ENCODE measurements at regions not wholly inside any gene's neighbourhood (a gene's known extent, or its start where the extent isn't known, plus 50 kb on each side); places are given as distances from the start of the nearest gene placed in this dataset.

GRCh38 chr3:76310089-76310488 is 524.7 kb upstream of the ZNF717 start:
- ATAC-seq: no peak
- no peaks in the 10 kb centered on the region for H3K27me3 ChIP-seq (ENCODE audit: control insufficient read depth in 2 of 2, insufficient read depth in 2 of 2, low read length in 2 of 2)
- no peak overlapping the region for H3K27ac ChIP-seq (ENCODE audit: extremely low read depth, low read depth, low read length)
- H3K79me2 ChIP-seq (ENCODE audit: control insufficient read depth, insufficient read depth, low read length): no peaks in the 10 kb centered on the region
- BruUV-seq (replicated peaks): no TSS peak
- intact Hi-C loops (cut with micrococcal nuclease) (no loop called here), in situ Hi-C loops (cut with MboI) (no loop called here)
- no peaks in the 10 kb centered on the region for H3K9me1 ChIP-seq (ENCODE audit: control insufficient read depth, insufficient read depth, low read length)
- H3K9ac ChIP-seq (ENCODE audit: insufficient read depth in 1 of 2, low read depth in 2 of 2, low read length in 2 of 2): no peak overlapping the region
- H4K20me1 ChIP-seq (replicated peaks; ENCODE audit: control insufficient read depth, insufficient read depth, low read length): no peaks in the 10 kb centered on the region
- no peaks in the 10 kb centered on the region for H3K36me3 ChIP-seq (ENCODE audit: control insufficient read depth, insufficient read depth, low read length)
- ChIA-PET POLR2A (no interaction called here), CTCF (ENCODE audit: low intra/inter-chr PET ratio) (no interaction called here)
- H3K4me3 ChIP-seq: no peak overlapping the region
- FAIRE-seq: no peak
- no peak overlapping the region for H3K4me2 ChIP-seq (ENCODE audit: insufficient read depth, low read length)
- no peak overlapping the region for H2AFZ ChIP-seq (ENCODE audit: low read depth, low read length)
- H3K9me3 ChIP-seq (replicated peaks; ENCODE audit: control insufficient read depth, insufficient read depth, low read depth, low read length): no peaks in the 10 kb centered on the region
- TF ChIP-seq TCF7L2 (IDR thresholded peaks at IDR 0.05; ENCODE audit: low read depth, low read length) (no peak), DDX20 (tag; IDR thresholded peaks at IDR 0.05; ENCODE audit: low read depth) (no peak), FOXJ2 (tag; IDR thresholded peaks at IDR 0.05) (no peak), RBM14 (IDR thresholded peaks at IDR 0.05; ENCODE audit: borderline replicate concordance, insufficient read depth, low read depth, low read length) (no peak), THAP12 (CRISPR knock-in tag; IDR thresholded peaks at IDR 0.05) (no peak), ZNF354B (CRISPR knock-in tag; IDR thresholded peaks at IDR 0.05) (no peak), FOXP4 (CRISPR knock-in tag; IDR thresholded peaks at IDR 0.05; ENCODE audit: borderline replicate concordance) (no peak)
- WGBS (ENCODE audit: insufficient coverage, low coverage, missing lambda C conversion rate): 1% methylated on average over 7 of the region's 8 CpGs
- no peak for DNase-seq (ENCODE audit: extremely low read depth in 1 of 4, low spot score in 3 of 4)
- H3K4me1 ChIP-seq (replicated peaks in 1 of 2; ENCODE audit: control insufficient read depth in 2 of 2, insufficient read depth in 2 of 2, low read length in 2 of 2): no peaks in the 10 kb centered on the region

Measured in K562 (cell line).